NT2/D1 (cell line): ENCODE measurements at regions not wholly inside any gene's neighbourhood (a gene's known extent, or its start where the extent isn't known, plus 50 kb on each side); places are given as distances from the start of the nearest gene placed in this dataset.

Source experiments
- SUZ12 ChIP-seq: IDR thresholded peaks from 2 replicates; pipeline ENCODE4 v1.6.1; 2011; ENCODE audit not compliant: insufficient read length, insufficient read depth; ENCODE audit errors: extremely low read depth
- YY1 ChIP-seq: IDR thresholded peaks from 2 replicates; pipeline ENCODE4 v1.6.1; 2011; ENCODE audit not compliant: insufficient read length, insufficient read depth
- ZNF274 ChIP-seq: IDR thresholded peaks from 2 replicates; pipeline ENCODE4 v1.6.1; 2011; ENCODE audit warnings: mild to moderate bottlenecking, low read depth, low read length

DNA sequence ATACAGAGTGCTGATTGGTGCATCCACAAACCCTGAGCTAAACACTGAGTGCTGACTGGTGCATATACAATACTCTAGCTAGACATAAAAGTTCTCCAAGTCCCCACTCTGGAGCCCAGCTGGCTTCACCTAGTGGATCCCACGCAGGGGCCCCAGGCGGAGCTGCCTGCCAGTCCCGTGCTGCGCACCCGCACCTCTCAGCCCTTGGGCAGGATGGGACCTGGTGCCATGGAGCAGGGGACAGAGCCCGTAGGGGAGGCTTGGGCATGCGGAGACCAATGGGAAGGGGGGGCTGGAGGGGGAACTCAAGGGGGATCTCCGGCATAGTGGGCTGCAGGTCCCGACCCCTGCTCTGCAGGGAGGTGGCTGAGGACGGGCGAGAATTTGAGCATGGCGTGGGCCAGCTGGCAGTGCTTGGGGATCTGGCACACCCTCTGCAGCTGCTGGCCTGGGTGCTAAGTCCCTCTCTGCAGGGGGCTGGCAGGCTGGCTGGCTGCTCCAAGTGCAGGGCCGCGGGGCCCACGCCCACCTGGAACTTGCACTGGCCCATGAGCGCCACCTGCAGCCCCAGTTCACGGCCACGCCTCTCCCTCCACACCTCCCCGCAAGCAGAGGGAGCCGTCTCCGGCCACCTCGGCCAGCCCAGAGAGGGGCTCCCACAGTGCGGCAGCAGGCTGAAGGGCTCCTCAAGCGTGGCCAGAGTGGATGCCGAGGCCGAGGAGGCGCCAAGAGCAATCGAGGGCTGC lies 104.9 kb downstream of the NTMT2 start:
- TF ChIP-seq YY1 (no peak), SUZ12 (no peak), ZNF274 (no peak)
